Epithelial cell of prostate (primary cell): ENCODE measurements at regions not wholly inside any gene's neighbourhood (a gene's known extent, or its start where the extent isn't known, plus 50 kb on each side); places are given as distances from the start of the nearest gene placed in this dataset.
A peak's percentile ranks its signal among the peaks of the same experiment; 100 is the strongest.
"Not testable (repeated sequence)": the region's sequence is repeated elsewhere in the genome, so short reads cannot be mapped to it uniquely, and the experiment has no call there.

ENCODE experiments used
- DNase-seq: peaks from one replicate; pipeline ENCODE4 v3.0.0-alpha.2; 2011; ENCODE audit warnings: low read depth, low spot score
- H3K27ac ChIP-seq: fragments of 450-650 bp; 2 replicates; pipeline ENCODE4 v1.5.1; 2017; ENCODE audit warnings: mild to moderate bottlenecking

DNA sequence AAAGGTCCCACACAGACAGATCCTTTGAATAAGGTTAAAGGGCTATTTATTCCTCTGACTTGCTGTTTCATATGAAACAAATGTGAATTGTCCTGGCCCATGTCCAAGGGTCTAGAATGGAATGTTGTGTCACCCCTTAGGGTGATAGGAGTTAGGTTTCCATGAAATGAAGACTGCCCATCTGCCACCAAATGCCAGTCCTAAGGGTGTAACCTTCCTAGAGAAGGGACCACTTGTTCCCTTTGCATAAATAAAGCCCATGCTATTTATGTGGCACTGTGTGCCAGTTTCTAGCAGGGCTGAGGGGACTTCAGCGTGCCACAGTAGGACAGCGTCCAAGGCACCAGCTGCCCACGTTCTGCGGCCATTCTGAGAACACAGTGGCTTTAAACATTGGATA lies 171.3 kb downstream of the ABCA8 start:
- DNase-seq = no peak
- H3K27ac ChIP-seq = no peak overlapping the region

DNA sequence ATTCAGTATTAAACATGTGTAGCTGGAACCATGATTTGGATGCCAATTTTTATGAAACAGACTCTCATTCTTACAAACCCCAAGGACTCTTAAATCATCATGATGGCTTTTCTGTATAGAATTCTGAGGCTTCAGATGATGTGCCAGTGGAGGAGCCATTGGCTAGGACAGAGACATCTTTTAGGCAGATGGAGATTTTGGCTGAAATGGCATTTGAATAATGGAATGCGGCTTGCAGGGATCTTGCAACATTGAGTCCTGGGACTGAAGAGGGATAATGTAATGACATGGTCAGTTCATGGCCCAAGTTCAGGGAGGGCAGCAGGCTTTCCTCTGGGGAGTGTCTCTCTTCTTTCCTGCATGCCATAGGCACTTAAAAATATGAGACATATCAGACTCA lies 172.4 kb downstream of the ABCA8 start:
- no peak for DNase-seq
- H3K27ac ChIP-seq = no peak overlapping the region

DNA sequence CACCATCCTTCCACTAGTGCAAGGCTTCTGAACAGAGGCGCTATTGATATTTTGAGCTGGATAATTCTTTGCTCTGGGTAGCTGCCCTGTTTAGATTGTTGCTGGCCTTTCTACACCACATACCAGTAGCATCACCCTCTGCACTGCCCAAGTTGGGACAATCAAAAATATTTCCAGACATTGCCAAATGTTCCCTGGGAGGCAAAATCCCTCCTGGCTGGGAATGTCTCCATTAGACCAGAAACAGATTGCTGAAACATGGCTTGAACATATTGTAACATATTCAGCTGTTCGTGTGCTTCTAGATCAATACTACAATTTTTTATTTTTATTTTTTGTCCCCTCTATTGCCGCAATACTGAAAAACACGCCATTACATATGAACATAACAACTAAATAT lies 174.6 kb downstream of the ABCA8 start:
- H3K27ac ChIP-seq = no peak overlapping the region
- DNase-seq = no peak

DNA sequence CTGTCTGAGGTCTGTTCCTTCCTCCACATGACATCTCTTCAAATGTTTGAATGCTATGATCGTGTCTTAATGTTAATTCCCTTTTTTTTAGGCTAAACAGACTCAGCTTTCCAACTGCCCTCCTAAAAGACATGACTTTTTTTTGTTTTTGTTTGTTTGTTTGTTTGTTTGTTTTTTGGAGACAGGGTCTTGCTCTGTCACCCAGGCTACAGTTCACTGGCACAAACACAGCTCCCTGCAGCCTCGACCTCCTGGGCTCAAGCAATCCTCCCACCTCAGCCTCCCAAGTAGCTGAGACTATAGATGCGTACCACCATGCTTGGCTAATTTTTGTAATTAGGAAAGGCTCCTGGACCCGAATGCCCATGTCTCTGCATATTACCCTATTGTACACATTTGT lies 176.5 kb downstream of the ABCA8 start:
- no peak overlapping the region for H3K27ac ChIP-seq
- no peak for DNase-seq

DNA sequence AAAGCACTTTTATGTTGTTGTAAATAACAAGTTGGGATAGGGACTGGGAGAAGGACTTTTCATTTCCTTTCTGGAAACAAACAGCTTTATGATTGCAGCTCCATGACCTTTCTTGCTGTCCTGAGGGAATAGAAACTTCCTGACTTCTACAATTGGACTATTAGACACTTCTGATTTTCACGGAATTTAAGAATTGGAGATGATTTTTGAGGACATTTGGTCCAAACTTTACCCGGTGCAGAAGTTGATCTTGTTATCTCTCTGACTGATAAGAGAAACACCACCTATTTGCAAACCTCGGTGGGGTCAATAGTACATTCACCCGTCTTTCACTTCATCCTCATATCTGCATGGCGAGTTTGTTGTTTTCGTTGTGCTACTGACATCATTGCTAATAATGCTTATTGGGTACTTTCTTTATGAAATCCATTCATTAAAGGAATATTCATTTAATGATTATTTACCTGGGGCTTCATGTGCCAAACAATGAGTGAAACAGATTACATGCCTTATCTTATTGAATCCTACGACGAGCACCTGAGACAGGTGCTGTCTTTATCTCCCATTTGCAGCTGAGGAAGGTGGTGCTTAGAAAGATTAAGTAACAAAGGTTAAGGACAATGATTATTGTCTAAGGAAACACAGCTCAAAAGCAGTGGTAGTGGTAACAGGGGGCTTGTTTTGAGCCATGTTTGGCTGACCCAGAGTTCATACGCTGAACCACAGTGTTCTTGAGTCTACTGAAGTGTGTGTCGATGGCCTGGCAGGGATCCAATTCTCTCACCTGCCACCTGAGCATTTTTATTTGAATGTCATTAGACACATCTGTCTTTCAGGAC lies 176.9 kb upstream of the FAM20A start:
- H3K27ac ChIP-seq = no peak overlapping the region
- no peak for DNase-seq

DNA sequence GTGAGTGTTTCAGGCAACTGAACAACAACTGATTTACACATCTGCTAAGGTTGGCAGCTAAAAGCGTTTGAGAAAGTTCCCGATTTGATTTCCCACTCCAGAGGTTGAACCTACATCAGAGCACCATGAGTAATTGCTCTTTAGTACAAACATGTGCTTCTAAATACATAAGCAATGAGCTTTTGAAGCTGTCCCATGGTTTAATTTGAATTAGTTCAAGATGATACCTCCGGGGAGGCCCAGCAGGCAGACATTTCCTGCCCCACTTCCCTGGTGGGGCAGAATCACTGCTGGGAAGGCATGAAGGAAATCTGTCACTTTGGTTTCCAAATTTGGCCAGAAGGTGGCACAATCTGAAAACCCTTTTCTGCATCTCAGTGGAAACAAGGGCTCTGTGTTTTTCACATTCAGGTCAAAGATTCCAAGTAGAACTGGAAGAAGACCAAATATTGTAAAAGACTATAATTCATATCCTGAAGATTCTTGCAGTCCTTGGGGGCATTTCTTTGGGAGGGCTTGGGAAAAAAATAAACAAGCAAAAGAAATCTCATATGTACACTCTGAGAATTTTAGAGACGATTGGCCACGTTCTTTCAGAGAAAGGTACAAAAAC lies 176.2 kb upstream of the FAM20A start:
- H3K27ac ChIP-seq = no peak overlapping the region
- DNase-seq = no peak

DNA sequence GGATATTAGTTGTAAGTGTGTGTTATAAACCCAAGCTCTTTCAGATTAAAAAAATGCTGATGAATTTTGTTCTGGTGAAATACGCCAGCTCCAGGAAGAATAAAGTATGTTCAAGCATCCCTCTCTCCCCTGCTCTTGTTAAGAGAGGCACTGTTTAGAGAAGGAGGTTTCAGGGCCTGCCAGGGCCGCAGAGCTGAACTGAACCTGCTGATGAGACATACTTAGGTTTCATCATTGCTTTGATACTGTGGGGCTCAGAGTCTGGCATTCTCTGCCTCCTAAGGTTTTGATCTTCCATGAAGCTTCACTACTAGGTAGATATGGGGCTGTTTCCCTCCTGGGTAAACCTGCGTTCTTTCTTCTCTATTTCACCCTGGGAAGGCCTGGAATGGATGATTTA lies 175.3 kb upstream of the FAM20A start:
- no peak overlapping the region for H3K27ac ChIP-seq
- DNase-seq = no peak

DNA sequence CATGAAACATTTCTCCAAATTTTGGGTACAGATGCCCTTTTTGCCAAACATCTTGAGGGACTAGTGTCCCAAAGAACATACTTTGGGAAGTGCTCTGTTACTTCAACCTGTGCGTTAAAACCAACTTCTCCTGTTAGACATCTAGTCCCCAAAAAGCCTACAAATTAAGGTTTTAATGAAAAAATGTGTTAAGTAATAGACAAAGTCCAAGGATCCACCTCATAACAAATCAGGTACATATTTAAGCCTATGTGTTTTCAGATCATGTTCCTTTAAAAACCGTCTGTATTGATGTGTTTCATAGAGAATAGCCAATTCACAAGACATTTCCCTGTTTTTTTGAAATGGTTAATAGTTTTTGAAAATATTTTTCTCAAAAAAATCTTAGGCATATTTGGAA lies 174.8 kb upstream of the FAM20A start:
- DNase-seq = no peak
- H3K27ac ChIP-seq = no peak overlapping the region

DNA sequence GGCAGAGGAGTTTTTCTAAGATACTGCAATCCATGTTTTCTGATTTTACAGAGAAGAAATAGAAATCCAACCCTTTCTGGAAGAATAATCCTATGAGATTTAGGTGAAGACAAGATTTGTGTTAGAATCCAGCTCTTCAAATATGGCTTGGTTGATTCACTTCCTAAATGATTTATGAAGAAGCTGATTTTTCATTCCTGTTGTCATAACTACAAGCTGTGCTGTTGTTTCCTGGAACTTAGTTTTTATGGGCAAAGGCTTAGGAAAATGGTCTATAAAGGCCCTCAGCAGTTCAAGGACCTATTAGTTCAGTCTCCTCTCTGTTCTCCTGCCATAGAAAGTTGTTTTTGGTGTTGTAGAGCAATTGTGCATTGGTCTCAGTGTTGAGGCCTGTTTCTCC lies 174.2 kb upstream of the FAM20A start:
- no peak overlapping the region for H3K27ac ChIP-seq
- DNase-seq = no peak

DNA sequence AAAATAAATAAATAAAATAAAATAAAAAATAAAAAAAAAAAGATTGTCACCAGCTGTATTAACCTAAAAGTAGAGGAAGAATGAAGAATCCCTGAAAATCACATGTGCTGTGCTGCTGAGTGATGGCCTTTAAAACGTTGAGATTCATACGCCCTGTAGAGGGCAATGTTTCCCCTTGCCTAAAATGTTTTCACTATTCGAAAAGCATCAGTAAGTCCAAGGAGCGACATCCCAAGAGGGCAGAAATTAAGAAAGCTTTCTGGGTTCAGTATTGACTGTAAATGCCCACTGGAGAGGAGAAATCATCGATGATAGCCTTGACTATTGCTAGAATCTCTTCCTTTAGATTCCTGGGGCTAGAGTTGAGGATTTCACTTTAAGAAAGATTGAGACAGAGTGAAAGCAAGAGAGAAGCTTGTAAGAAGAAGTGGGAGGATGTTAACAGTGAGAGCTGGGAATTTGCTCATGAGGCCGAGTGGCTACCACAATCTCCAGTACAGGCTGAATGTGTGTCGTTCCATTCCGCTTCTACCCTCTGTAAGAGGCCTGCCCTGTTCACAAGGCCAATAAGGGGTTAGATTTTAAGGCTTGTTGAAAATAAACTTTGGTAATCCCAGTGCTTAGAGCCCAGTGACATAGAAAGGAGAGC lies 170.8 kb upstream of the FAM20A start:
- no peak for DNase-seq
- no peak overlapping the region for H3K27ac ChIP-seq

DNA sequence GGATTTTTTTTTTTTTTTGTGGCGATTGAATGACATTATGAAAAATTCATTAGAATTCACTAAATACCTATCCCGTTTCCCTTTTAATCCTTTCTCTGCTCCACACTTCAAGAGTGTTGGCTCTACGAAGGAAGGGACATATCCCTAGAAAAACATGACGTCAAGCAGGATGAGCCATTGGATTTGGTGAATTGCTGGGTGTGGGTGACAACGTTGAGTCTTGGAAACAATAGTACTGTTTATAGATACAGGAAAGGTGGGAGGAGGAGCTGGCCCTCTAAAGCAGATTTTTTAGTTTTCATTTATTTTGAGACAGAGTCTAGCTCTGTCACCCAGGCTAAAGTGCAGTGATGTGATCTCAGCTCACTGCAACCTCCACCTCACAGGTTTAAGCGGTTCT lies 167.6 kb upstream of the FAM20A start:
- DNase-seq = no peak
- H3K27ac ChIP-seq = no peak overlapping the region

DNA sequence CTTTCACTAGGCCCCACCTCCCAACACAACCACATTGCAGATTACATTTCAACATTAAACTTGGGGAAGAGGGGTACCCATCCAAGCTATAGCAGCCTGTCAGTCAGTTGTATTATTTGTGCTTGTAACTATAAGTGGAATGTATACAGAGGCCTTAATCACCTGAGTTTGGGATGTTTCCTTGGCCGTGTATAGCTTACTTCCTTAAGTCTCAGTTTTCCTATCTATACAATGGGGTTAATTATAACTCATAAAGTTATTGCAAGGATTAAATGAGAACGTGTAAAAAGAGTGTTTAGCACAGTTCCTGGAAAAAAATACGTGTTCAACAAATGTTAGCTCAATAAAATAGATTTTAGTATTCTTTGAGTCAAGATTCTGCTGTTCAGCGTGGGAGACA lies 165.5 kb upstream of the FAM20A start:
- DNase-seq = no peak

DNA sequence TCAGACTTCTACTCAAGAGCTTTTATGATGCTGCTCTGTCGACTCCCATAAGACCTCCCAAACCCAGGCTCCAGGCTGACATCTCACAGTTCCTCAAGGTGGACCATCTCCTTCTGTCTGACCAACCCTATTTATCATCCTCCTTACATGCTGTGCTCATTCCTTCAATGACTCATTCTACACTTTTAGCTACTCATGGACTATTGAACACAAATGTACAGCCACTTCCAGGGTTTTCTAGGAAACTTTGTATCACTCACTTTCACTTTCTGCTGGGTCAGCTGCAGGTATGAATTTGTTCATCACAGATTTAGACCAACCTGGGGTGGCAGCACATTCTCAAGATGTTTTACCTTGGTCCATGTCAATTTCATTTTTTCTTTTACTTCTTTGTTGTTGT lies 162.4 kb upstream of the FAM20A start:
- H3K27ac ChIP-seq = no peak overlapping the region
- DNase-seq = peak; percentile 10

More for the DNA sequence above, 165.5 kb upstream of the FAM20A start:
- no peak overlapping the region for H3K27ac ChIP-seq

DNA sequence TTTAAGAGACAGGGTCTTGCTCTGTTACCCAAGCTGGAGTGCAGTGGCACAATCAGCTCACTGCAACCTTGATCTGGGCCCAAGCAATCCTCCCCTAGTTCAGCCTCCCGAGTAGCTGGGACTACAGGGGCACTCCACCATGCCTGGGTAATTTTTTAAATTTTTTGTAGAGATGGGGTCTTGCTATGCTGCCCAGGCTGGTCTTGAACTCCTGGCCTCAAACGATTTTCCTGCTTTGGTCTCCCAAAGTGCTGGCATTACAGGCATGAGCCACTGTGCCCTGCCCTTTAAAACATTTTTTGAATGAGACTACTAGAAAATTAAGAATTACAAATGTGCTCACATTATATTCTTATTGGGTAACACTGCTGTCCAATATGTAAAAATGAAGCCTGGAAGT lies 161.7 kb upstream of the FAM20A start:
- no peak for DNase-seq

DNA sequence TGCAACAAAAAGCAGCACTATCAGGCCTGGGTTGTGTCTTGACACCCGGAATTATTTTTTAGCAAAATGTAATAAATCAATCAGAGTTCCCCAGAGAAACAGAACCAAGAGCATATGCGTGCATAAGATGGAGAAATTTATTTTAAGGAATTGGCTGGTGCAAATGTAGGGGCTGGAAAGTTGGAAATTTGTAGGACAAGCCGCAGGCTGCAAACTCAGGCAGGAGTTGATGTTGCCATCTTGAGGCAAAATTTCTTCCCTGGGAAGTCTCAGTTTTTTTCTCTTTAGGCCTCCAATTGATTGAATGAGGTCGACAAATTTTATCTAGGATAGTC lies 158.9 kb upstream of the FAM20A start:
- DNase-seq = no peak
- peak overlapping the region; percentile 66 for H3K27ac ChIP-seq

More for the DNA sequence above, 161.7 kb upstream of the FAM20A start:
- H3K27ac ChIP-seq = no peak overlapping the region

DNA sequence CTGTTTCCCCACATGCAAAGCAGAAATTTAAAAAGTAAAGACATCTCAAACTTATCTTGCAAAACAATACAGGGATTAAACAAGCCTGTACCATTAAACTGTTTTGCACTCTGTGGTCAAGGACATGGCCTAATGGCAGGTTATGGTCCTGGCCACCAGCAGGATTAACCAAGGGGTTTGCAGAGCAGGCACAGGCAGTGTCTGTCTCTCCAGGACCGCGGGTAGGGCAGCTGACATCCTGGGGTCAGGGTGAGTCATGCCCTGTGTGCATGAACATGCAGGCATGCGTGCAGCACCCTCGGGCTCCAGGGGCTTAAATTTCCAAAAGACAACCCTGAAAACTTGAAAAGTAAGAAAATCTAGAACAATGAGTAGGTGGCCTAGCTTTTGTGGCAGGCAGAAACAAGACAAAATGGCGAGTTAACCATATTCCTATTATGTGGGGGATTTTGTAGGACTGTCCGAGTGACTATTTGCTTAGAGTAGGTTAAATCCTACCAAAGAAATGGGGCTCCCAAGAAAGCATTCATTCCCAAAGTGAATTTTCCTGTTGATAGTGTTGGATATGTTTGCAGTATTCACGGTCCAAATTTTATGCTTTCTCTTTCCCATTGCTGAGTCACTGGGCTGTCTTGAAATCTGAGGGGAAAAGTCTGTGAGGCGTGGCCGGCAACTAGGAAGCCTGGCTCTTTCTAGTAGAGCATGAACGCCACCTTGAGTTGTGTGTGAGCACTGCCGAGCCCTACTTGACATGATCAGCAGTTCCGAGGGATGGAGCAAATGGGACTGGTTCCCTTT lies 158.4 kb upstream of the FAM20A start:
- peak overlapping the region; percentile 66 for H3K27ac ChIP-seq
- DNase-seq = peak; percentile 62

DNA sequence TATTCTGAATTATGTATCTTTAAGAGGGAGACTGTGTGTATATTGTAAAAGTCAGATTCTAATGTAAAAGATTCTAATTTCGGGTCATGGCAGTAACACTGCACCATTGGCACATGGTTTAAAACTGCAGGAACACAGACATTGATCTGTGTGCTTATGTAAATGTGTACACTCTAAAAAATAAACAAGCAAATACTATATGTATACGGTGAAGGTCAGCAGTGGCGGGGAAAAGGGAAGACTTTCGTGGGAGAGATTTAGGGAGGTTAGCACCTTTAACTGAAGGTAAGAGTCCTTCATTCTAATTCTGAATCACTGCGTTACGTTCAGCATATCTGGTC lies 157.8 kb upstream of the FAM20A start:
- no peak overlapping the region for H3K27ac ChIP-seq
- no peak for DNase-seq

DNA sequence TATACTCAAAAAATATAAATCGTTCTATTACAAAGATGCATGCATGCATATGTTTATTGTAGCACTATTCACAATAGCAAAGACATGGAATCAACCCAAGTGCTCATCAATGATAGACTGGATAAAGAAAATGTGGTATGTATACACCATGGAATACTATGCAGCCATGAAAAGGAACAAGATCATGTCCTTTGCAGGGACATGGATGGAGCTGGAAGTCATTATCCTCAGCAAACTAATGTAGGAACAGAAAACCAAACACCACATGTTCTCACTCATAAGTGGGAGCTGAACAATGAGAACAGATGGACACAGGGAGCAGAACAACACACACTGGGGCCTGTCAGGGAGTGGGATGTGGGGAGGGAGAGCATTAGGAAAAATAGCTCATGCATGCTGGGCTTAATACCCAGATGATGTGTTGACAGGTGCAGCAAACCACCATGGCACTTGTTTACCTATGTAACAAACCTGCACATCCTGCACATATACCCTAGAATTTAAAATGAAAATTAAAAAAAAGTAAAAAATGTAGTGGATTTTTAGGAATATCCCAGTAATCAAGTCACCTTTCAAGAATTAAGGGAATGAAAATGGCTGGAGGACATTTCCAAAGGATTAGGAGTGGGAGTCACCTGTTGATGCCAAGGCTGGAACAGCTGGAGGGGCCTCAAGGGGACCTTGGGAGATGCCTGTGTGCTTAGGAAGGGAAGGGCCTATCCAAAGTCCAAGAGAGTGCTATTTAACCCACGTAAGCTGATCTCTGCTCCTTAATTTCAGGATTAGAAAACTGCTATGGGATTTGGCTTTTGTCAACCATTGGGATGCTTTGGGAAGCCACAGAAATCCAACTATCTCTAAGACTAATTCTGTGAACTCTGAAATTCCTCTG lies 156.9 kb upstream of the FAM20A start:
- not testable (repeated sequence) for DNase-seq, H3K27ac ChIP-seq

DNA sequence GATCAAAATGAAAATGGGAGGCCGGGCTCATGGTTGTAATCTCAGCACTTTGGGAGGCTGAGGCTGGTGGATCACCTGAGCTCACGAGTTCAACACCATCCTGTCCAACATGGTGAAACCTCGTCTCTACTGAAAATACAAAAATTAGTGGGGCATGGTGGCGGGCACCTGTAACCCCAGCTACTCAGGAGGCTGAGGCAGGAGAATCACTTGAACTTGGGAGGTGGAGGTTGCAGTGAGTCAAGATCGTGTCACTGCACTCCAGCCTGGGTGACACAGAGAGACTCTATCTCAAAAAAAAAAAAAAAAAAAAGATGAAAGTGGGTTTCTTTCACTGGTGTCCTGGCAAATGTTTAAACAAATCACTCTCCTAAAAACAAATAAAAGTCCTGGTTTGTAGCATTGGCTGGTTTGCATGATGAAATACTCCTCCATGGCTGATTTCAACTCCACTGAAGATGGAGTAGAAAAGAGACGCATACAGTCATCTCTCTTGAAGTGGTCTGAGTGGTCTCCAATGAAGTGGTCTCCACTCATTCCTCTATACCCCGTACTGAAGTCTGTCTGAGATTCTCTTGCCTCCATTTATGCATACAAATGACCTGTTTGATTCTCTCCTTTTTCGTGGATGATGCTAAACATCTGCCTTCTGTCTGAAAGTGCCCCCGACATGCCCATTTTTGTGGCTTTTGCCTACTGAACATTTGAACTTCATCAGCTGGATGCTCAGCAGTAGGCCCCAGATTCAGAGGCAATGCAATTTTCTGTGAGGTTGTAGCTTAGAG lies 153.0 kb upstream of the FAM20A start:
- DNase-seq = no peak
- no peak overlapping the region for H3K27ac ChIP-seq
